ENCODE measurements at regions not wholly inside any gene's neighbourhood (a gene's known extent, or its start where the extent isn't known, plus 50 kb on each side); places are given as distances from the start of the nearest gene placed in this dataset.

DNA sequence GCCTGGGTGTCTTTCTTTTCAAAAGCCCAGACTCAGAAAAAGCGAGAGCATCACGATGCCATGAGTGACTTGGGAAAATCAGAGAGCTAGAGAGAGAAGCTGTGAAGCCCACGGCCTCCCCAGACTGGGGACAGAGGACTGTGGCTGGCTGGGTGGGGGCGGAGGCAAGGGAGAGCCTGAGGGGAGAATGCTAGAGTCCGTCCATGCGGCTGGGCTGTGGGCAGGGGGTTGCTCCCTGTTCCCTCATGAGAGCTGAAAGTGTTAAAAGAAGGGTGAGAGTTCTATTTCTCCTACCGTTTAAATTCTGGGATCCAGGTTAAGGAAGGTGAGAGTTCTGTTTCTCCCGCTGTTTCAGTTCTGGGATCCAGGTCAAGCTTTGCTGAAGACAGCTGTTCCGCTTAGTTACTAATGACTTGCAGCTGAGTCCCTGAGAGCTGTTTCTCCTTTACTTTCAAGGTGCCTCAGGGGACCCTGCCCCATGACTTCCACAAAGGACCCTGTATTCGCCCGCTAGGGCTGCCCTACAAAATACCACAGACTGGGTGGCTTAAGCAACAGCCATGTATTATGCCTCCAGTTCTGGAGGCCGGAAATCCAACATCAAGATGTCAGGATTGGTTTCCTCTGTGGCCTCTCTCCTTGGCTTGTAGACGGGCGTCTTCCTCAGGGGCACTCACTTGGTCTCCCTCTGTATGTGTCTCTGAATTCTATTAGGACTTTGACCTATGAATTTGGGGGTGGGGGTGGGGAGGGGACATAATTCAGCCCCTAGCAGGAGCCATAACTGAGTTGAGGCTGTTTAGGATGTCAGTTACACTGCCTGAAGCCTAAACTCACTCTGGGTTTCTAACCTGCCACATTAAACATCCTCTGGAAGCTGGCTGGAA is 127.0 kb downstream of the PXDC1 start:
- TF ChIP-seq EZH2phosphoT487 (IDR thresholded peaks at IDR 0.05; ENCODE audit: borderline replicate concordance): no peak
- no peak for TF ChIP-seq CTCF (conservative IDR thresholded peaks at IDR 0.05; ENCODE audit: low read length)
